Glutamatergic neuron (in vitro differentiated cells): ENCODE measurements at regions not wholly inside any gene's neighbourhood (a gene's known extent, or its start where the extent isn't known, plus 50 kb on each side); places are given as distances from the start of the nearest gene placed in this dataset.

ENCODE experiments used
- DNase-seq: peaks from one replicate; pipeline ENCODE4 v3.0.0; 2022
- H3K27ac Mint-ChIP-seq: one replicate; pipeline ENCODE4 v1.8.0; 2020; ENCODE audit warnings: mild to moderate bottlenecking, mixed read lengths, inconsistent platforms; ENCODE audit not compliant: unreplicated experiment
- H3K27me3 Mint-ChIP-seq: one replicate; pipeline ENCODE4 v1.8.0; 2020; ENCODE audit warnings: mild to moderate bottlenecking, moderate library complexity, mixed read lengths, inconsistent platforms; ENCODE audit not compliant: unreplicated experiment
- H3K36me3 Mint-ChIP-seq: one replicate; pipeline ENCODE4 v1.8.0; 2020; ENCODE audit warnings: mild to moderate bottlenecking, mixed read lengths, inconsistent platforms; ENCODE audit not compliant: unreplicated experiment
- H3K4me1 Mint-ChIP-seq: one replicate; pipeline ENCODE4 v1.8.0; 2020; ENCODE audit warnings: mild to moderate bottlenecking, low read depth, mixed read lengths, inconsistent platforms; ENCODE audit not compliant: unreplicated experiment
- H3K4me3 Mint-ChIP-seq: one replicate; pipeline ENCODE4 v1.8.0; 2020; ENCODE audit warnings: mild to moderate bottlenecking, mixed read lengths, inconsistent platforms; ENCODE audit not compliant: unreplicated experiment
- H3K9me3 Mint-ChIP-seq: one replicate; pipeline ENCODE4 v1.8.0; 2020; ENCODE audit warnings: mild to moderate bottlenecking, moderate library complexity, mixed read lengths, inconsistent platforms; ENCODE audit not compliant: unreplicated experiment
- TF ChIP-seq, protein P1 (sequence below): fragments of 200-600 bp; sonication (generic); IDR thresholded peaks from one replicate; pipeline ENCODE4 v1.5.0; 2021; ENCODE audit not compliant: partially characterized antibody, unreplicated experiment

DNA sequence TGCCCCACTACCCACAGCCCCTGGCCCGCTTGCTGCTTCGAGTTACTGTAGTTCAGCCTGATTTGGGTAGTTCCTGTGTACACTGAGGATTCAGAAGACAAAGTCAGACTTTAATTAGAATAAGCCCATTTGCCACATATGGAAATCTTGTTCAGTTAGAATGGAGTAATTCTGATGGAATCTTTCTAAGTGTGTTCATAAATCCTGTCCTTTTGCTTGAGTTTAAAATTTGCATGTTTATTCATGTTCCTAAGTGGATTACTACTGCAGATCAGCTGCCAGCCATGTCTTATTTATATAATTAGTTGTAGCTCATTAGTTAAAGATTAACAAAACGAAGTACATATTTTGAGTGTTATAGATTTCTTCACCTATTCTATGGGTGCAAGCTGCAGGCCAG, 504.5 kb downstream of the PCNX1 start:
- Mint-ChIP-seq H3K9me3 (no peaks in the 10 kb centered on the region), H3K4me1 (no peaks in the 10 kb centered on the region), H3K27ac (no peak overlapping the region), H3K36me3 (no peaks in the 10 kb centered on the region), H3K4me3 (no peak overlapping the region), H3K27me3 (no peaks in the 10 kb centered on the region)
- TF ChIP-seq, protein P1, sequence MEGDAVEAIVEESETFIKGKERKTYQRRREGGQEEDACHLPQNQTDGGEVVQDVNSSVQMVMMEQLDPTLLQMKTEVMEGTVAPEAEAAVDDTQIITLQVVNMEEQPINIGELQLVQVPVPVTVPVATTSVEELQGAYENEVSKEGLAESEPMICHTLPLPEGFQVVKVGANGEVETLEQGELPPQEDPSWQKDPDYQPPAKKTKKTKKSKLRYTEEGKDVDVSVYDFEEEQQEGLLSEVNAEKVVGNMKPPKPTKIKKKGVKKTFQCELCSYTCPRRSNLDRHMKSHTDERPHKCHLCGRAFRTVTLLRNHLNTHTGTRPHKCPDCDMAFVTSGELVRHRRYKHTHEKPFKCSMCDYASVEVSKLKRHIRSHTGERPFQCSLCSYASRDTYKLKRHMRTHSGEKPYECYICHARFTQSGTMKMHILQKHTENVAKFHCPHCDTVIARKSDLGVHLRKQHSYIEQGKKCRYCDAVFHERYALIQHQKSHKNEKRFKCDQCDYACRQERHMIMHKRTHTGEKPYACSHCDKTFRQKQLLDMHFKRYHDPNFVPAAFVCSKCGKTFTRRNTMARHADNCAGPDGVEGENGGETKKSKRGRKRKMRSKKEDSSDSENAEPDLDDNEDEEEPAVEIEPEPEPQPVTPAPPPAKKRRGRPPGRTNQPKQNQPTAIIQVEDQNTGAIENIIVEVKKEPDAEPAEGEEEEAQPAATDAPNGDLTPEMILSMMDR: no peak
- DNase-seq: no peak

DNA sequence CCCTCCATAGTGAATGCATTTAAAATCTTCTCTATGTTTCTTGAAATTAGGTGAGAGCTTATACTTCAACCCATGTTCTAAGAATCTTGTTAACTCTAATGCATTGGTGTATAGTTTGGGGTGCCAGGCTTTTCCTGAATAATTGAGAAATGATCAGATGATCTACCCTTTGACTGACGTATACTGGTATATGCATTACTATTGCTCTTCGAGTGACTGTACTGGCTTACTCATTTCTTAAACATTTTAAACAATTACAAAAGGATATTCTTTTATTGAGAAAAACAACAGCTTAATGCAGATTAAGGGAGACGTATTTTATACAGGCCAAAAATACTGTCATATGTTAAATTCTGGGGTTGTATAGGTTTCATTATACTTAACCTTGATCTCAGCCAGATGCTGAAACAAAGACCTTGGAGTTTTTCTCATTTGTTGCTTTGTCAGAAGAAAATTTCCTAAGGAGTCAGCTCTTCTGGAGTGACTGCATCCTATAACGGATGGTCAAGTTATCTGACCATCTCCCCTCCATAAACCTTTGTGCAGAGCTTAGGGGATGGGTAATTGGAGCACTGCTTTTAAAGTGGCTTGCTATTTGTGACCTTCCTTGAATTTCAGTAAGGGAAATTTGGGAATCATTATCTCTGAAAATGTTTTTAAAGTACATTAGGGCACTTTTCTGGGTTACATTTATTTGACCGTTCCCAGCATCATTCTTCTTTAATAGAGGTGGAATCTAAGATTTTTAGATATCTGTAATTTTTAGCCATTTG, 507.6 kb downstream of the PCNX1 start:
- no peak for DNase-seq
- no peaks in the 10 kb centered on the region for H3K27me3 Mint-ChIP-seq

DNA sequence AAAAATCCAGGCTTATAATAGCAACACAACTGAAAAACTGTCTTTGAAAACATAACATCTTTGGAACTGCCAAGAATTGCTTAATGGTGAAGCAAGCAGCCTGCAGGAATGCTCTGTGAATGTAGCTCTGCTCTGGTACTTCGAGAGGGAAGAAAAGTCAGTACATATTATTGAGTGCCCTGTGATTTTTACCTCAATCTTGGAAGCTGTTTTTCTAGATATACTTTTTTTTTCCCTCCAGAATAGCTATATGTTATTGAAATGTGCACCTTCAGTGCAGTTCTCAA, 508.1 kb downstream of the PCNX1 start:
- H3K27me3 Mint-ChIP-seq: no peaks in the 10 kb centered on the region
- H3K9me3 Mint-ChIP-seq: no peaks in the 10 kb centered on the region
- no peaks in the 10 kb centered on the region for H3K36me3 Mint-ChIP-seq
- H3K27ac Mint-ChIP-seq: no peak overlapping the region
- DNase-seq: no peak
- H3K4me3 Mint-ChIP-seq: no peak overlapping the region
- no peaks in the 10 kb centered on the region for H3K4me1 Mint-ChIP-seq
- TF ChIP-seq, protein P1: no peak

More for the DNA sequence above, 507.6 kb downstream of the PCNX1 start:
- H3K27ac Mint-ChIP-seq: no peak overlapping the region
- H3K4me1 Mint-ChIP-seq: no peaks in the 10 kb centered on the region
- no peaks in the 10 kb centered on the region for H3K9me3 Mint-ChIP-seq
- TF ChIP-seq, protein P1: no peak
- H3K36me3 Mint-ChIP-seq: no peaks in the 10 kb centered on the region
- H3K4me3 Mint-ChIP-seq: no peak overlapping the region

GRCh38 chr14:71416392-71416791, 509.1 kb downstream of the PCNX1 start:
- no peaks in the 10 kb centered on the region for H3K36me3 Mint-ChIP-seq
- H3K27me3 Mint-ChIP-seq: no peaks in the 10 kb centered on the region
- TF ChIP-seq, protein P1: no peak
- no peak overlapping the region for H3K27ac Mint-ChIP-seq
- no peak for DNase-seq
- H3K9me3 Mint-ChIP-seq: no peaks in the 10 kb centered on the region
- H3K4me1 Mint-ChIP-seq: no peaks in the 10 kb centered on the region
- no peak overlapping the region for H3K4me3 Mint-ChIP-seq

DNA sequence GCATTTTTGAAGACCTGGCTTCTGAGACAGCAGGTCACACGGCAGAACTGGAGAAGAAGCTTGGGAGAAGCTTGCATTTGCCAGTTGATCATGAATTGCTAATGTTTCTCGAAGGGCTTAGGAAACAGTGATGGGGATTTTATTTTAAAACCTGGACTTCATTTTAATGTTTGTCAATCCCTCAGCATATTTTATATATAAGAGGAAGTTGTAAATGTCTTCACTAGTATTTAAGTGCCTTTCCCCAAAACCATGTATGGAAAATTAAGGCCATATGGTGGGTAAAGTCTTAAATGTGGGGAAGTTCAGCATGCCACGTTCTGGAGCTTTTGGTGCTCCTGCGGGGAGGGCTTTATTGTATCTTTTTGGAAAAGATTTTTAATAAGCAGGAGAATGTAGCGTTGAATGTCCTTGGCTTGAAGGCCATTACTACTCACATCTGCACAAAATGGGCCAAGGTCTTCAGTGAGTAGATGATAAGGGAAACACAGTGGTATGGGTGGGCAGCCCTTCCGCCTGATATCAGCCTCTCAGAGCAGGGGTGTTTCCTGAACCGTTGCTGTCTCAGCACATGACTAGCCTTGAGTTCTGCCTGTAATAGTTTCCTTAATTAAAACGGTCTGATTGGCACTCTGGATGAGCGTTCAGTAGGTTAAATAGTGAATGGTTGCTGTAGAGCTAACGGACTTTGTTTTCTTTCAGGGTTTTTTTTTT, 511.4 kb downstream of the PCNX1 start:
- H3K27ac Mint-ChIP-seq: no peak overlapping the region

More for the DNA sequence above, 511.4 kb downstream of the PCNX1 start:
- no peaks in the 10 kb centered on the region for H3K36me3 Mint-ChIP-seq
- no peaks in the 10 kb centered on the region for H3K4me1 Mint-ChIP-seq
- DNase-seq: no peak
- H3K9me3 Mint-ChIP-seq: no peaks in the 10 kb centered on the region
- no peak overlapping the region for H3K4me3 Mint-ChIP-seq
- TF ChIP-seq, protein P1: no peak
- H3K27me3 Mint-ChIP-seq: peaks cover 2% of the 10 kb centered on the region
